HCT116 (cell line): ENCODE measurements at regions not wholly inside any gene's neighbourhood (a gene's known extent, or its start where the extent isn't known, plus 50 kb on each side); places are given as distances from the start of the nearest gene placed in this dataset.

Experiments used
- CEBPB ChIP-seq: IDR thresholded peaks from 2 replicates; pipeline ENCODE4 v1.6.1; 2012; ENCODE audit warnings: low read depth
- JUND ChIP-seq: IDR thresholded peaks from 2 replicates; pipeline ENCODE4 v1.6.1; 2012
- POLR2A ChIP-seq: IDR thresholded peaks from 2 replicates; pipeline ENCODE4 v1.7.0; 2011; ENCODE audit warnings: borderline replicate concordance; ENCODE audit not compliant: insufficient read depth, insufficient read length; ENCODE audit errors: extremely low read depth
- POLR2AphosphoS5 ChIP-seq: IDR thresholded peaks from 2 replicates; pipeline ENCODE4 v1.6.1; 2011; ENCODE audit warnings: mild to moderate bottlenecking, low read depth, low read length, moderate library complexity
- RAD21 ChIP-seq: IDR thresholded peaks from 2 replicates; pipeline ENCODE4 v1.6.1; 2012; ENCODE audit warnings: low read depth, mild to moderate bottlenecking
- SIN3A ChIP-seq: IDR thresholded peaks from 2 replicates; pipeline ENCODE4 v1.6.1; 2012; ENCODE audit warnings: low read depth
- YY1 ChIP-seq: IDR thresholded peaks from 2 replicates; pipeline ENCODE4 v1.6.1; 2011; ENCODE audit warnings: low read length, low read depth, moderate library complexity, mild to moderate bottlenecking; ENCODE audit not compliant: insufficient replicate concordance; ENCODE audit errors: extremely low read depth
- ZNF274 ChIP-seq: fragments of 200-500 bp; sonication (Bioruptor generic); IDR thresholded peaks from 2 replicates; pipeline ENCODE4 v1.6.1; 2014; ENCODE audit warnings: mild to moderate bottlenecking, low read depth, low read length, inconsistent platforms
- TF ChIP-seq, protein P1 (sequence below), 3 experiments: fragments of 200-600 bp in 1 of 3; sonication (generic) in 1 of 3; IDR thresholded peaks in 2 of 3; conservative IDR thresholded peaks in 1 of 3; 2 replicates each; pipeline ENCODE4 v1.5.1; 2012 to 2017; ENCODE audit warnings: low read depth in 2 of 3, low read length in 2 of 3, antibody characterized with exemption in 1 of 3, borderline replicate concordance in 1 of 3, control low read depth in 1 of 3, mild to moderate bottlenecking in 1 of 3, mixed read lengths in 1 of 3, mixed run types in 1 of 3, moderate library complexity in 1 of 3; ENCODE audit not compliant: insufficient read depth in 1 of 3
- TF ChIP-seq, protein P2 (sequence below): IDR thresholded peaks from 2 replicates; pipeline ENCODE4 v1.6.1; 2012

DNA sequence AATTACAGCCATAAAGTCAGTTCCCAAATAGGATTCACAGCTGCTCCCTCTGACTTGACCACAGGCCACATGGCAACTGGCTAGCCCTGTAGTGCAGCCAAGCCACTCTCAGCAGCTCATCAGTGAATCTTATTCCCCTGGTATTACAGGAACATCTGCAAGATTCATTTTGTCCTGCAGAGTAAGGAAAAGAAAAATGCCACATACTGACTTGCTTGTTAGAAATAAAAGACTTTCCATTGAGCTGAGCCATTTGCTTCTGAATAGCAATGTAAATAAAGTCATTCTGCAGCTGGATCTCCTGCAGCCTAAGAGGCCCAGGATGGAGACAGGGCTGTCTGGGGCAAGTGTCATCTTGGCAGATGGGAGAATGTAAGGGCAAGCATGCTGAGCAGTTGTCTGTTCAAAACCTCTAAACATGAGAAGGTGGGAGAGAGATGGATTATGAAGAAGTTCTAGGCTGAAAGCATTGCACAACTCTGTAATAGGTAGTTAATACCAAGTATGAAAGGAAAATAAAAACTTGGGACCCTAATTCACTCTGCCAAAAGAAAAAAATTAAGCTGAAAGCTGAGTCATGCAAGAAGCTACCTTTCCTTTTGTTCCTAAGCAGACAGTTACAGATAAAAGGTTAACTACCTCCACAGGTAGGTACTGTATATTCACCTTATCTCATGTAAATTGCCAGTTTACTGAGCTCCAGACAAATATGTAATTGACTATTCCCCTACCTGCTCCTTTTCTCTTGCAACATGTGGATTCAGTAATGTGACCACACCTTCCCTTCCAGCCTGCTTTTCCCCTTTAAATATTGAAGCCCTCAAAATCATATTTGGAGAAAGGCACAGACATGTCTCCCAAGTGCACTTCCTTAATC lies 244.4 kb upstream of the RAI14 start:
- TF ChIP-seq, protein P1, sequence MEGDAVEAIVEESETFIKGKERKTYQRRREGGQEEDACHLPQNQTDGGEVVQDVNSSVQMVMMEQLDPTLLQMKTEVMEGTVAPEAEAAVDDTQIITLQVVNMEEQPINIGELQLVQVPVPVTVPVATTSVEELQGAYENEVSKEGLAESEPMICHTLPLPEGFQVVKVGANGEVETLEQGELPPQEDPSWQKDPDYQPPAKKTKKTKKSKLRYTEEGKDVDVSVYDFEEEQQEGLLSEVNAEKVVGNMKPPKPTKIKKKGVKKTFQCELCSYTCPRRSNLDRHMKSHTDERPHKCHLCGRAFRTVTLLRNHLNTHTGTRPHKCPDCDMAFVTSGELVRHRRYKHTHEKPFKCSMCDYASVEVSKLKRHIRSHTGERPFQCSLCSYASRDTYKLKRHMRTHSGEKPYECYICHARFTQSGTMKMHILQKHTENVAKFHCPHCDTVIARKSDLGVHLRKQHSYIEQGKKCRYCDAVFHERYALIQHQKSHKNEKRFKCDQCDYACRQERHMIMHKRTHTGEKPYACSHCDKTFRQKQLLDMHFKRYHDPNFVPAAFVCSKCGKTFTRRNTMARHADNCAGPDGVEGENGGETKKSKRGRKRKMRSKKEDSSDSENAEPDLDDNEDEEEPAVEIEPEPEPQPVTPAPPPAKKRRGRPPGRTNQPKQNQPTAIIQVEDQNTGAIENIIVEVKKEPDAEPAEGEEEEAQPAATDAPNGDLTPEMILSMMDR (IDR thresholded peaks at IDR 0.05 in 2 of 3, conservative IDR thresholded peaks at IDR 0.05 in 1 of 3; ENCODE audit: borderline replicate concordance in 1 of 3, insufficient read depth in 1 of 3, low read depth in 2 of 3, low read length in 2 of 3) = no peak
- TF ChIP-seq JUND (no peak), YY1 (no peak), CEBPB (no peak), RAD21 (no peak), POLR2A (no peak), SIN3A (no peak), ZNF274 (no peak), POLR2AphosphoS5 (no peak)
- TF ChIP-seq, protein P2, sequence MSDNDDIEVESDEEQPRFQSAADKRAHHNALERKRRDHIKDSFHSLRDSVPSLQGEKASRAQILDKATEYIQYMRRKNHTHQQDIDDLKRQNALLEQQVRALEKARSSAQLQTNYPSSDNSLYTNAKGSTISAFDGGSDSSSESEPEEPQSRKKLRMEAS = no peak
